C4-2B (cell line): ENCODE measurements at regions not wholly inside any gene's neighbourhood (a gene's known extent, or its start where the extent isn't known, plus 50 kb on each side); places are given as distances from the start of the nearest gene placed in this dataset.
"Not testable (repeated sequence)": the region's sequence is repeated elsewhere in the genome, so short reads cannot be mapped to it uniquely, and the experiment has no call there.

ENCODE experiments used
- H3K27ac ChIP-seq: fragments of 450-650 bp; 2 replicates; pipeline ENCODE4 v1.5.1; 2017
- ZFX ChIP-seq: fragments of 450-650 bp; IDR thresholded peaks from 2 replicates; pipeline ENCODE4 v1.6.1; 2017
- TF ChIP-seq, protein P1 (sequence below): fragments of 450-650 bp; conservative IDR thresholded peaks from 2 replicates; pipeline ENCODE4 v1.5.1; 2017; ENCODE audit warnings: mild to moderate bottlenecking

DNA sequence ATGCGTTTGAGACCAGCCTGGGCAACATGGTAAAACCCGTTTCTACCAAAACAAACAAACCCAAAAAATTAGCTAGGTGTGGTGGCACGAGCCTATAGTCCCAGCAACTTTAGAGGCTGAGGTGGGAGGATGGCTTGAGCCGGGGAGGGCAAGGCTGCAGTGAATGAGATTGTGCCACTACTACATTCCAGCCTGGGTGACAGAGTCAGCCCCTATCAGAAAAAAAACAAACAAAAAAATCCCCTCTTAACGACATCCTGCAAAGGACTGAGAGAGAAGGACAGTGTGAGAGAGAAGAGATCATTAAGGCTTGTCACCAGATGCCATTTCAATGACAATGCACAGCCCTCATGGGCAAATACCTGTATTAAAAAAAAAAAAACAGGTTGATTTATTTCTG, 266.7 kb upstream of the ATP10A start:
- no peak overlapping the region for H3K27ac ChIP-seq
- TF ChIP-seq, protein P1, sequence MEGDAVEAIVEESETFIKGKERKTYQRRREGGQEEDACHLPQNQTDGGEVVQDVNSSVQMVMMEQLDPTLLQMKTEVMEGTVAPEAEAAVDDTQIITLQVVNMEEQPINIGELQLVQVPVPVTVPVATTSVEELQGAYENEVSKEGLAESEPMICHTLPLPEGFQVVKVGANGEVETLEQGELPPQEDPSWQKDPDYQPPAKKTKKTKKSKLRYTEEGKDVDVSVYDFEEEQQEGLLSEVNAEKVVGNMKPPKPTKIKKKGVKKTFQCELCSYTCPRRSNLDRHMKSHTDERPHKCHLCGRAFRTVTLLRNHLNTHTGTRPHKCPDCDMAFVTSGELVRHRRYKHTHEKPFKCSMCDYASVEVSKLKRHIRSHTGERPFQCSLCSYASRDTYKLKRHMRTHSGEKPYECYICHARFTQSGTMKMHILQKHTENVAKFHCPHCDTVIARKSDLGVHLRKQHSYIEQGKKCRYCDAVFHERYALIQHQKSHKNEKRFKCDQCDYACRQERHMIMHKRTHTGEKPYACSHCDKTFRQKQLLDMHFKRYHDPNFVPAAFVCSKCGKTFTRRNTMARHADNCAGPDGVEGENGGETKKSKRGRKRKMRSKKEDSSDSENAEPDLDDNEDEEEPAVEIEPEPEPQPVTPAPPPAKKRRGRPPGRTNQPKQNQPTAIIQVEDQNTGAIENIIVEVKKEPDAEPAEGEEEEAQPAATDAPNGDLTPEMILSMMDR: no peak
- TF ChIP-seq ZFX: no peak

DNA sequence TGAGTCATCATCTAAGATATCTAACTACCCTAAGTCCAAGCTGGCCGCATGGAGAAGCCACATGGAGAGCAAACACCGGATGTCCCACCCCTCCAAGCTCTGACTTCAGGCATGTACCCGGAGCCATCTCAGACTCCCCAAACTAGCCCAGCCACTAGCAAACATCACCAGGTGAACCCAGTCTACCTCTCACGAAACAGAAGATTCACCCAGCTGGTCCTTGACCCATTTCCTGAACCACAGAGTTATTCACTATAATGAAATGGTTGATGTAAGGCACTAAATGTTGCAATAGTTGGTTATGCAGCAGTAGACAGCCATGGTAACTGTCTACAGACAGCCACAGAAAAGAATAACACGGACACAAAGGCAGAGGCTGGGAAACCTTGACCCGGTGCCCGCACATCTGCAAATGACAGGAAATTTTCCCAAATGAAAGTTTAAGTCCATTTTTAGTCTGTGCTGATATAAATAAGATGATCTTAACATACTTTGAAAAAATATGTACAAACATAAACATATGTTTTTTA, 265.5 kb upstream of the ATP10A start:
- no peak overlapping the region for H3K27ac ChIP-seq
- no peak for TF ChIP-seq ZFX
- TF ChIP-seq, protein P1: no peak

DNA sequence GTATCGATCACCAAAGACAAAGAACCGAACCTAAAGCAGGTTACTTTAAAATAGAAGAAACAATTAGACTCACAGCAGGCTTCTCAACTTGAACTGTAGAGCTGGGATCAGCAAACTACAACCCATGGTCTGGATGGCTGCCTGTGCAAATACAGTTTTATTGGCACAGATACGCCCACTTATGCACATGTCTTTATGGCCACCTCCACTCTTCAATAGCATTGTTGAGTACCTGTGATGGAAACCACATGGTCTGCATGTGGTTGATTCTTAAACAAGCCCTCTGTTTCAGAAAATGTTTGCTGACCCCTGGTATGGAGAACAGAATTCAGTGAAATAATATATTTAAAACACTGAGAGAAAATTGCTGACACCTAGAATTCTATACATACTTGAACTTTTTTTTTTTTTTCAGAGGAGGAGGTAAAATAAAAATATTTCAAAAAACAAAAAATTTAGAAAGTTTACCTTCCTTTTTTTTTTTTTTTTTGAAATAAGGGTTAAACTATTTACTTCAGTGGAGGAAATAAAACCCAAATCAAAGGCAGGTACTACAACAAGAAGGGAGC, 263.8 kb upstream of the ATP10A start:
- no peak overlapping the region for H3K27ac ChIP-seq
- TF ChIP-seq ZFX: no peak
- TF ChIP-seq, protein P1: no peak

DNA sequence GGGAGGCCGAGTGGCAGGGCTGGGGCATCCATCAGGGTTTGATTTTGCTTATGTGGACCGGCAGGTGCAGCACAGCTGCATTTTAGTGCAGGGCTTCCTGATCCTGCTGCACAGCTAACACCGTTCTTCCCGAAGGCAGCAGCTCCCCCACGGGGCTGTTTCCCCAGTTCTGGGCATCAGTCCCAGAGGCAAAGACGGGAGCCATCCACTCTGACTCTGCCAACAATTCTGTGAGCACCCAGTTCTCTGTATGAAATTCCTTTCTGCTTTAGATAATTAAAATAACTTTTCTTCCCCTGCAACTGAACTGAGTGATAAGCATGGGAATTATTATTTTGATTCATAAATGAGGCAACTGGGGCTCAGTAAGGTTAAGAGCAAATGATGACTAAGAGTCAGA, 262.9 kb upstream of the ATP10A start:
- H3K27ac ChIP-seq: no peak overlapping the region
- TF ChIP-seq, protein P1: no peak
- no peak for TF ChIP-seq ZFX

DNA sequence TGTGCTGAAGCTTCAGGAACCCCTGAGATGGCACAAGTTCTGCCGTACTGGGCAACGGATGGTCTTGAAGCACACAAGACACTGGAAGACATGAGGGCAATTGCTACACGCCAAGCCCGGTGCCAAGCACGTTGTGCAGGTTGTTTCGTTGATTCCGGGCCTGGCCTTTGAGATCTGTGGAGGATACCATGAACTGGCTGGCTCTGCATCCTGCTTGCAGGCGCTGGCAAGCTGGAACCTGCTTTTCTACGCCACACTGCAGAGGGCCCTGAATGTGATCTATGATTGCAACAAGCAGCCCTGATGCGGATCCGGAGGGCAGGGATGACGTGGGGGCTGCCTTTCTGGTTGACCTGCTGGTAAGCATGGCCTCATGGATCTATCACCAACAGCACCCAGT, 262.5 kb upstream of the ATP10A start:
- H3K27ac ChIP-seq: no peak overlapping the region
- TF ChIP-seq, protein P1: no peak
- no peak for TF ChIP-seq ZFX

DNA sequence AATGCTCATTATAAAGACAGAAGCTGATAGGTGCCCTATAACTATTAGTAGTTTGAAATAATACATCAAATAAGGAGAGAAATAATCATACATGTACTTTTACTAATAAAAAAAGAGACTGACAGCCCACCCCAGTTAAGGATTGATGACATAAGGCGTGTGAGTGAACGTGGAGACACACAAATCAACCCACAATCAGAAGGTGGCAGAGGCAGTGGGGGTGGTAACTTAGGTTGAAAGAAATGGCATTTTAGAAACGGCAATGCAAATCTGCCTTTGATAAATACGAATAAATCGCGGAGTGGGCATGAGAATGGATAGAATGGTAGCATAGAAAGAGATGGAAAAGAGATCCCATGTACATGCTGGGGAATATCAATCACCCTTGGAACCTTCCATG, 256.2 kb upstream of the ATP10A start:
- H3K27ac ChIP-seq: no peak overlapping the region
- TF ChIP-seq ZFX: no peak
- TF ChIP-seq, protein P1: no peak

DNA sequence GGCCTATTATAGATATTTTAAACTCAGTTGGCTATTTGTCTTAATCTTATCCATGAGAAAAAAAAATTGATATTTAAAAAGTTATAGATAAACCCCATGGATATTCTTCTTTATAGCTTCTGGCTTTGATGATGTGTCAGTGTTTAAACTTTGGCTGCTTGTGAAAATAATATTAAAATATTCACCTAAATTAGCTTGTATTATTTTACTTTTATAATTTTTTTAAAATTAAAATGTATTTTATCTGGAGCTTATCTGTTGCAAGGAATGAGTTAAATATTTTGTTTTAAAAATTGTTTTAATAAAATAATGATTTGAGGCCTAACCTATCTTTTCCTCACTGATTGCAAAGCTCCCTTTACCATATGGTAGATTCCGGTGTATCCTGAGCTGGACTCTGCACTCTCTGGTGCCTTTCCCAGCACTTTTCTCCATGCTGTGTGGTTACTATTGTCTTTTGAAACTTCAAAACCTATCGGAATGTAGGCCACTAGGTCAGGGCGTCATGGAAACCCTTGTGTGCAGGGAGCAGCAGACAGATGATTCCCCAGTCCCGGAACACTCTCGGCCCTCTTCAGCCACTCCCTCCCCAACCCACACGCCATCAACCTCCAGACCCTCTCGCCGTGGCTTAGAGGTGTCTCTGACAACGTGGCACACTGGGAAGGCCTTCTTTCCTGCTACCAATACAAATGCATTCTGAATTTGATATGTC, 252.3 kb upstream of the ATP10A start:
- TF ChIP-seq, protein P1: no peak
- no peak for TF ChIP-seq ZFX
- peak overlapping the region; percentile 17; the same call in 1 of the 2 replicates for H3K27ac ChIP-seq

DNA sequence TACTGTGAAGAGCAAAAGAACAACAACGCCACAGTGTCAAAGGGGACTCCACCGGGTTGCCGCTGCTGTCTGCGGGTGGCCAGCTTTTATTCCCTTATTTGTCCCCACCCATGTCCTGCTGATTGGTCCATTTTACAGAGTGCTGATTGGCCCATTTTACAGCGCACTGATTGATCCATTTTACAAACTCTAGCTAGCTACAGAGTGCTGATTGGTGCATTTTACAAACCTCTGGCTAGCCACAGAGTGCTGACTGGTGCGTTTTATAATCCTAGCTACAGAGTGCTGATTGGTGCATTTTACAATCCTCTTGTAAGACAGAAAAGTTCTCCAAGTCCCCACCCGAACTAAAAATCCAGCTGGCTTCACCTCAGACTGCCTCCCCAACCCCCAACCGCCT, 251.0 kb upstream of the ATP10A start:
- not testable (repeated sequence) for H3K27ac ChIP-seq
